Gastrocnemius medialis (tissue), 4 donors: ENCODE measurements at regions not wholly inside any gene's neighbourhood (a gene's known extent, or its start where the extent isn't known, plus 50 kb on each side); places are given as distances from the start of the nearest gene placed in this dataset.

Experiments
- CTCF ChIP-seq, 5 experiments: fragments of 450-650 bp in 3 of 5; fragments of 200-600 bp in 2 of 5; sonication (generic) in 2 of 5; IDR thresholded peaks in 4 of 5; conservative IDR thresholded peaks in 1 of 5; 1 replicate in 4 of 5; 2 replicates in 1 of 5; pipeline ENCODE4 v1.5.1; 2016 to 2019; ENCODE audit warnings: antibody characterized with exemption in 5 of 5, mild to moderate bottlenecking in 3 of 5, moderate library complexity in 3 of 5
- POLR2A ChIP-seq, 2 donors: fragments of 450-650 bp; IDR thresholded peaks; one replicate each; pipeline ENCODE4 v1.6.1; 2017; ENCODE audit warnings: antibody characterized with exemption in 2 of 2, mild to moderate bottlenecking in 2 of 2, moderate library complexity in 2 of 2

DNA sequence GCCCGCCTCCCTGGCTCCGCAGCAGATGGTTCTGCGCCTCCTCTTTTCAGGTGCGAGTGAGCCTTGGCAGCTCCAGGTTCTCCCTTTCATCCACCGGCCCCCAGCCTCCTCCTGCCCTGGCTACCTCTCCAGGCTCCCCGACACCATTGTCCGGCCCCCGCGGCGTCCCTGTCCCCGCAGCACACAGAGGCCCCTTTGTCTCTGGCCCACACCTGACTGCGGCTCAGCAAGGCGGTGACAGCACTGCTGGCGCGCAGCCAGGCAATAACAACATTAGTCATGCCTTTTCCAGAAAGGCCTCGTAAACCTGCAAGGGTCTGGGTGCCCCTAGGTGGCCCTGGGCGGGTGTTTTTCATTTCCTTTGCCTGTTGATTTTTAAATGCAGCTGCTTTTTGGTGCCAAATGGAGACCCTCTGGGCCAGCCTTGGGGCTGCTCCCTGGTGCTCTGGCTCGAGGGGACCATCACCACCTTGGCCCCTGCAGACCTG is 73.2 kb upstream of the MEDAG start:
- TF ChIP-seq CTCF (IDR thresholded peaks at IDR 0.05 in 4 of 5, conservative IDR thresholded peaks at IDR 0.05 in 1 of 5) (no peak), POLR2A (IDR thresholded peaks at IDR 0.05) (no peak)
